T47D (cell line): ENCODE measurements at regions not wholly inside any gene's neighbourhood (a gene's known extent, or its start where the extent isn't known, plus 50 kb on each side); places are given as distances from the start of the nearest gene placed in this dataset.
"Not testable (repeated sequence)": the region's sequence is repeated elsewhere in the genome, so short reads cannot be mapped to it uniquely, and the experiment has no call there.

ENCODE experiments used
- DNase-seq, 2 experiments: peaks; one replicate each; pipeline versions ENCODE4 v3.0.0 to v3.0.0-alpha.2; 2011 to 2012; ENCODE audit warnings: low read depth in 1 of 2, low spot score in 1 of 2
- JUND ChIP-seq: IDR thresholded peaks from 2 replicates; pipeline ENCODE4 v1.6.1; 2012; ENCODE audit warnings: low read depth
- in situ Hi-C: cut with HindIII; loops from 2 replicates; pipeline ENCODE4 v1.10.0; 2016; ENCODE audit warnings: low sequenced_read_pairs, low pct_unique_long_range_greater_than_20kb

GRCh38 chr2:89848114-89848513 is 1156.6 kb downstream of the RPIA start:
- TF ChIP-seq JUND, result no peak
- in situ Hi-C loops, result no loop called here
- DNase-seq, result no peak

DNA sequence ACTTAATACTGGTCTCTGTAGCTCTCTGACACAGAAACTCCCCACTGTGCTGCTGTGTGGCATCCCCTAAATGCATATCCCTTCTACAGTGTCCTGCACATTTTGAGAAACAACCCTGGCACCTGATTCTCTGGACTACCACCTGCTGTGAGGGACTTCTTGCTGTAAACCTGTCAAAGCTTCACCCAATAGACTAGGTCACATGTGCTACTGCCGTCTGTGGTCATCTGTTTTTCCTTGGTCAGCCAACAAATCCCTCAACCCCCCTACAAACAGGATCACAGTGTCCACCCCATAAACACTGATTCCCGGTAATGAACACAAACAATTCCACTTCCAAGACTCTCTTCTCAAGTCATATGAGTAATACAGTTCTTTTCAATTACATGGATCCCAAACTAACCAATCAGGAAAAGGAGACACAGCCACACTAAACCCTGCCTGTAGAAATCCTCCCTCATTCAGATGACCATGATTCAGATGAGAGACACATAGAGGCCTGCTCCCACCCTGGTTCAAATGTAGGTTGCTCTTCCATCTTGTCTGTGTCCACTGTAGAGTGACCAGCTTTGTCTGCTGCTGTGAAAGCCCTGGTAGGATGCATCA is 1157.4 kb downstream of the RPIA start:
- no peak for TF ChIP-seq JUND
- in situ Hi-C loops, result no loop called here
- DNase-seq, result no peak

DNA sequence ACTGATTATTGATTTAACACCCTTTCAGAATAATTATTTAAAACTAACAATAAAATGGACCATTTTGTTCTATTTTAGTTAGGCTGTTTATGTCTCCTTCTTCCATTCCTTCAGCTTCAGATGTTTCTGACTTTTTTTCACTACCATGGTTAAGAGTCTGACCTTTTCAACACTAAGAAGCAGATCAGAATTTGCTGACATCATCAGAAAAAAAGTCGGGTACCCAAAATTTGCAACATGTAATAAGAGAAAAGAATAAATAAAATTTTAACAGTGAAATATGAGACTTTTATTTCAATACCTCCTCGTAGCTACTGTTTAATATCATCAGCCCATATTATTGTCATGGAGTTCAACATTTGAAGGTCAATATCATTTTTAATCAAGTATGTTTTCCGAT is 1158.3 kb downstream of the RPIA start:
- DNase-seq, result no peak
- in situ Hi-C loops, result no loop called here
- TF ChIP-seq JUND, result no peak

- TF ChIP-seq JUND, result no peak
- in situ Hi-C loops, result no loop called here
- no peak for DNase-seq
Observed at GRCh38 chr2:89850481-89850880, 1159.0 kb downstream of the RPIA start.

GRCh38 chr2:89850881-89851582 is 1159.6 kb downstream of the RPIA start:
- in situ Hi-C loops, result no loop called here
- TF ChIP-seq JUND, result no peak
- no peak for DNase-seq

GRCh38 chr2:89851583-89851905 is 1160.1 kb downstream of the RPIA start:
- in situ Hi-C loops, result no loop called here
- no peak for DNase-seq
- TF ChIP-seq JUND, result no peak

- DNase-seq, in situ Hi-C loops: not testable (repeated sequence)
Observed at GRCh38 chr2:89853427-89853826, 1162.0 kb downstream of the RPIA start.

DNA sequence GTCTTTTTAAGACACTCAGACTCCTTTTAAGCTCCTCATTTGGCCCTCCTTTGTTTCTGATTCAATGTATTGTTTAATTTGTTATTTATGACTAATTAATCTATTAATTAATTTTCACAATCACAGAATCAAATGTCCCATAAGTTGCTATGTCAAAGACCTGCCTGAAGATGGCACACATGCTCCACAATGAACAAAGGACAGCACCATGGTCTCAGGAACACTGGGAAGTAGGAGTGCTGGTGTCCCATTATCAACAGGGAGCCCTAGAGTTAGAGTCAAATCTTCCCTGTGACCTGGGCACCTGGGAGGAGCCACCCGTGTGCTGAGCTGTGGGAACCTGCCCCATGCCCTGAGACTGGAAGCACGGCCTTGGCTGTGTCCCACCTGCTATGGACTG is 1164.3 kb downstream of the RPIA start:
- DNase-seq, in situ Hi-C loops: not testable (repeated sequence)

GRCh38 chr2:89856305-89856704 is 1164.8 kb downstream of the RPIA start:
- in situ Hi-C loops, result not testable (repeated sequence)

DNA sequence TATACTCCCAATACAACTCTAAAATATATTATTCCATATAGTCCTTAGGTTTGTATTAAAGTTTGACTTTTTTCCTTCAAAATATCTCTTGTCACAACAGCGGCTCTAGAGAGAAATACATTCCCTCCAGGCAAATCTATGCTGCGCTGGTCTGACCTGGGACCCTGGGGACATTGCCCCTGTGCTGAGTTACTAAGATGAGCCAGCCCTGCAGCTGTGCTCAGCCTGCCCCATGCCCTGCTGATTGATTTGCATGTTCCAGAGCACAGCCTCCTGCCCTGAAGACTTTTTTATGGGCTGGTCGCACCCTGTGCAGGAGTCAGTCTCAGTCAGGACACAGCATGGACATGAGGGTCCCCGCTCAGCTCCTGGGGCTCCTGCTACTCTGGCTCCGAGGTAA is 1170.7 kb downstream of the RPIA start:
- DNase-seq, result not testable (repeated sequence)

More at GRCh38 chr2:89856305-89856704, 1164.8 kb downstream of the RPIA start:
- DNase-seq, result not testable (repeated sequence)

DNA sequence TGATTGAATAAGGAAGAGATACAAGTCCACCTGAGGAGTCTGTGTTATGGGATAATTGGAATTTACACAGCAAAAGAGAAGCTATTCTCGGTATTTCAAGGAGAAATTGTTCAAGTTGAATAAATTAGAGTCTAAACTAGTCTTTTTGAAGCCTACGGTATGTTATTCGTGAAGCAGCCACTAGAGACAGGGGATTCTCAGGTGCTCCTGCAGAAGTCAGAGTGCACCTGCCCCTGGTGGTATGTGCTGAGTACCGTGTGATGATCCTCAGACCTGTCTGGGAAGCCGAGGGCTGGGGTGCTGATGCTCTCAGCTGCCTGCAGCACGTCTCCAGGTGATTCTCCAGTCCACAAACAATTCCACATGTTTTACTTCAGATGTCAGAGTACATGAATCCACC is 1171.7 kb downstream of the RPIA start:
- DNase-seq, in situ Hi-C loops: not testable (repeated sequence)

More for the DNA sequence above, 1170.7 kb downstream of the RPIA start:
- in situ Hi-C loops, result not testable (repeated sequence)

- DNase-seq, in situ Hi-C loops: not testable (repeated sequence)
Observed at GRCh38 chr2:89874810-89875595, 1183.5 kb downstream of the RPIA start.

- in situ Hi-C loops, DNase-seq: not testable (repeated sequence)
Observed at GRCh38 chr2:89876445-89876844, 1185.0 kb downstream of the RPIA start.

GRCh38 chr2:89876878-89877277 is 1185.4 kb downstream of the RPIA start:
- in situ Hi-C loops, DNase-seq: not testable (repeated sequence)

DNA sequence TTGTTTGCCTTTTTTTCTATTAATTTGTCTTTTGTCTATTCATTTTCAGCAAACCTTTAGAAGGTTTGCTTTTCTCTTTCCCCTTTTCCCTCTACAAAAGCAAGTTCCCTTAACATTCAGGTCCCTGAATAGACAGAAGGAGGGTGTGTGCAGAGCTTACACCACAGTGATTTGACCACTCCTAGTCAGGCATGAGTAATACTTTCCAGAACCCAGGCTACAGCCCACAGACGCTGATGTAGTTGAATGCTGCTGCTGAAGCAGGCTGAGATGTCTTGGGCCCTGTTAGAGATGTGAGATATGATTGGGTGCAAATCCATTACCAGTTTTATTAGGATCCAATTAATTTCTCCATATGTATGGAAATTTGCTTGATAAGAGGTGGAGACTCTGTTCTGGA is 1191.4 kb downstream of the RPIA start:
- in situ Hi-C loops, DNase-seq: not testable (repeated sequence)

DNA sequence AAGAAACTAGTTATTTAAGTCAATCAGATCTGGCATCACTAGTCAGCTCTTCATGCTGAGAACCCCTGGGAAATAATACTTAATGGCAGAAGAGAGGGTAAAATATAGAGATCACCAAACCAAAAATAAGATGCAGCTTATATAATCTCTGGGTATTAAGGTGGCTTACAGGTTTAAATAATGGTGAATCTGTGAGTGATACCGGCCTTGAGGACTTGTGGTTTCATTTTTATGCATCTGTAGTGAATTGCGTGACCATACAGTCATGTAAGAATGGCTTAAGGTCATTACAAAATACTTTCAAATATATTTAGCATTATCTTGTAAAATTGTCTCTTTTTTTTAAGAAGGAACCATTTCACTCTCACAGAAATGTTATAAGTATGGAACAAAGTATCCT is 1192.2 kb downstream of the RPIA start:
- DNase-seq, in situ Hi-C loops: not testable (repeated sequence)

- DNase-seq, result not testable (repeated sequence)
Observed at GRCh38 chr2:89885071-89885470, 1193.6 kb downstream of the RPIA start.

GRCh38 chr2:89888693-89889092 is 1197.2 kb downstream of the RPIA start:
- in situ Hi-C loops, DNase-seq: not testable (repeated sequence)

More at GRCh38 chr2:89885071-89885470, 1193.6 kb downstream of the RPIA start:
- in situ Hi-C loops, result not testable (repeated sequence)
